Nephron (organoid): ENCODE measurements at regions not wholly inside any gene's neighbourhood (a gene's known extent, or its start where the extent isn't known, plus 50 kb on each side); places are given as distances from the start of the nearest gene placed in this dataset.

ENCODE experiments used
- H3K27ac Mint-ChIP-seq, 3 experiments: 2 replicates each; pipeline ENCODE4 v1.8.0; 2020; ENCODE audit warnings: mixed read lengths in 3 of 3, mild to moderate bottlenecking in 2 of 3, moderate library complexity in 1 of 3
- H3K27me3 Mint-ChIP-seq: 2 replicates; pipeline ENCODE4 v1.8.0; 2021; ENCODE audit warnings: low read depth, mild to moderate bottlenecking, moderate library complexity, mixed read lengths
- H3K36me3 Mint-ChIP-seq: 2 replicates; pipeline ENCODE4 v1.8.0; 2020; ENCODE audit warnings: low read depth, mixed read lengths
- H3K4me1 Mint-ChIP-seq: 2 replicates; pipeline ENCODE4 v1.8.0; 2020; ENCODE audit warnings: mixed read lengths
- H3K4me3 Mint-ChIP-seq, 3 experiments: 2 replicates each; pipeline ENCODE4 v1.8.0; 2020; ENCODE audit warnings: mild to moderate bottlenecking in 3 of 3, mixed read lengths in 3 of 3, moderate library complexity in 2 of 3
- H3K9me3 Mint-ChIP-seq: 2 replicates; pipeline ENCODE4 v1.8.0; 2020; ENCODE audit warnings: mixed read lengths
- CTCF ChIP-seq, 3 experiments: fragments of 200-600 bp; sonication (generic); IDR thresholded peaks; one replicate each; pipeline ENCODE4 v1.5.0; 2021; ENCODE audit warnings: antibody characterized with exemption in 3 of 3; ENCODE audit not compliant: unreplicated experiment in 3 of 3

- no peak overlapping the region for H3K4me3 Mint-ChIP-seq
- H3K27me3 Mint-ChIP-seq = peaks cover 7% of the 10 kb centered on the region
- H3K27ac Mint-ChIP-seq = no peak overlapping the region
These were observed 70.6 kb upstream of the C3orf80 start for GRCh38 chr3:160154596-160154995.

GRCh38 chr3:160157321-160157720, 67.9 kb upstream of the C3orf80 start:
- TF ChIP-seq CTCF (IDR thresholded peaks at IDR 0.05; ENCODE audit: unreplicated experiment in 3 of 3) = no peak
- Mint-ChIP-seq H3K27ac (no peak overlapping the region), H3K27me3 (peaks cover 7% of the 10 kb centered on the region), H3K9me3 (no peaks in the 10 kb centered on the region), H3K4me1 (no peaks in the 10 kb centered on the region), H3K4me3 (no peak overlapping the region), H3K36me3 (no peaks in the 10 kb centered on the region)

More at GRCh38 chr3:160154596-160154995, 70.6 kb upstream of the C3orf80 start:
- H3K36me3 Mint-ChIP-seq = no peaks in the 10 kb centered on the region
- H3K4me1 Mint-ChIP-seq = no peaks in the 10 kb centered on the region
- TF ChIP-seq CTCF (IDR thresholded peaks at IDR 0.05; ENCODE audit: unreplicated experiment in 3 of 3) = no peak
- no peaks in the 10 kb centered on the region for H3K9me3 Mint-ChIP-seq

- no peaks in the 10 kb centered on the region for H3K9me3 Mint-ChIP-seq
These were observed 65.9 kb upstream of the C3orf80 start for GRCh38 chr3:160159341-160159740.

DNA sequence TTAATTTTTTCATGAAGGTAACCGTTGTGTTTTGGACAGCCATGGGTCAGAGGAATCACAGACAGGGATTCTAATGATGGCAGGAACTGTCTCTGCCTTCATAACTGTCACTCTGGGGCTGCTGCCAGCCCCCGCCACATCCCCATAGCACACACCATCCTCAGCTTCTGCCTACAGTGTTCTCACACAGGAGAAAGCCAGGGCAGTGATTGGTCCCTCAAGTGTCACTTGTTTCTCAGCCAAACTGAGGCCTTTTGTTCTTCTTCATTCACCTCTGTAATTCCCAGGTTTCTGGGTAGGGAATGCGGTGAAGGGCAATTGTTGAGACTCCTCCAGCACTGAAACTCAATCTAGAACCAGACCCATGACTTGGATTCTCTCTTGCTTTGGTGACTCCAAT, 65.4 kb upstream of the C3orf80 start:
- Mint-ChIP-seq H3K4me1 (no peaks in the 10 kb centered on the region), H3K36me3 (no peaks in the 10 kb centered on the region), H3K27me3 (no peaks in the 10 kb centered on the region), H3K4me3 (no peak overlapping the region), H3K27ac (no peak overlapping the region), H3K9me3 (no peaks in the 10 kb centered on the region)
- TF ChIP-seq CTCF (IDR thresholded peaks at IDR 0.05; ENCODE audit: unreplicated experiment in 3 of 3) = no peak

More at GRCh38 chr3:160159341-160159740, 65.9 kb upstream of the C3orf80 start:
- no peak for TF ChIP-seq CTCF (IDR thresholded peaks at IDR 0.05; ENCODE audit: unreplicated experiment in 3 of 3)
- Mint-ChIP-seq H3K4me1 (no peaks in the 10 kb centered on the region), H3K36me3 (no peaks in the 10 kb centered on the region), H3K4me3 (no peak overlapping the region), H3K27ac (no peak overlapping the region), H3K27me3 (no peaks in the 10 kb centered on the region)

GRCh38 chr3:160161921-160162320, 63.3 kb upstream of the C3orf80 start:
- Mint-ChIP-seq H3K27me3 (no peaks in the 10 kb centered on the region), H3K4me1 (no peaks in the 10 kb centered on the region), H3K9me3 (peaks cover 8% of the 10 kb centered on the region), H3K27ac (peak overlapping the region in 1 of 3 experiments; percentile 51), H3K4me3 (no peak overlapping the region), H3K36me3 (peaks cover 3% of the 10 kb centered on the region)
- TF ChIP-seq CTCF (IDR thresholded peaks at IDR 0.05; ENCODE audit: unreplicated experiment in 3 of 3) = no peak

- Mint-ChIP-seq H3K27me3 (no peaks in the 10 kb centered on the region), H3K4me3 (no peak overlapping the region), H3K27ac (peak overlapping the region in 1 of 3 experiments; percentile 51), H3K9me3 (peaks cover 8% of the 10 kb centered on the region), H3K4me1 (no peaks in the 10 kb centered on the region), H3K36me3 (peaks cover 3% of the 10 kb centered on the region)
- TF ChIP-seq CTCF (IDR thresholded peaks at IDR 0.05; ENCODE audit: unreplicated experiment in 3 of 3) = no peak
These were observed 62.8 kb upstream of the C3orf80 start for GRCh38 chr3:160162440-160162839.
